ENCODE measurements at regions not wholly inside any gene's neighbourhood (a gene's known extent, or its start where the extent isn't known, plus 50 kb on each side); places are given as distances from the start of the nearest gene placed in this dataset.

GRCh38 chr3:88291486-88291885, 141.7 kb downstream of the C3orf38 start:
- TF ChIP-seq, protein P1, sequence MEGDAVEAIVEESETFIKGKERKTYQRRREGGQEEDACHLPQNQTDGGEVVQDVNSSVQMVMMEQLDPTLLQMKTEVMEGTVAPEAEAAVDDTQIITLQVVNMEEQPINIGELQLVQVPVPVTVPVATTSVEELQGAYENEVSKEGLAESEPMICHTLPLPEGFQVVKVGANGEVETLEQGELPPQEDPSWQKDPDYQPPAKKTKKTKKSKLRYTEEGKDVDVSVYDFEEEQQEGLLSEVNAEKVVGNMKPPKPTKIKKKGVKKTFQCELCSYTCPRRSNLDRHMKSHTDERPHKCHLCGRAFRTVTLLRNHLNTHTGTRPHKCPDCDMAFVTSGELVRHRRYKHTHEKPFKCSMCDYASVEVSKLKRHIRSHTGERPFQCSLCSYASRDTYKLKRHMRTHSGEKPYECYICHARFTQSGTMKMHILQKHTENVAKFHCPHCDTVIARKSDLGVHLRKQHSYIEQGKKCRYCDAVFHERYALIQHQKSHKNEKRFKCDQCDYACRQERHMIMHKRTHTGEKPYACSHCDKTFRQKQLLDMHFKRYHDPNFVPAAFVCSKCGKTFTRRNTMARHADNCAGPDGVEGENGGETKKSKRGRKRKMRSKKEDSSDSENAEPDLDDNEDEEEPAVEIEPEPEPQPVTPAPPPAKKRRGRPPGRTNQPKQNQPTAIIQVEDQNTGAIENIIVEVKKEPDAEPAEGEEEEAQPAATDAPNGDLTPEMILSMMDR (IDR thresholded peaks at IDR 0.05; ENCODE audit: low read depth, low read length): no peak
- no peak for TF ChIP-seq EZH2phosphoT487 (IDR thresholded peaks at IDR 0.05; ENCODE audit: low read depth)

Measured in OCI-LY3 (cell line).